Fibroblast of lung (primary cell): ENCODE measurements at regions not wholly inside any gene's neighbourhood (a gene's known extent, or its start where the extent isn't known, plus 50 kb on each side); places are given as distances from the start of the nearest gene placed in this dataset.

Experiments
- CTCF ChIP-seq, 2 donors: IDR thresholded peaks in 1 of 2; conservative IDR thresholded peaks in 1 of 2; 1 replicate in 1 of 2; 2 replicates in 1 of 2; pipeline ENCODE4 v1.5.1; 2011 to 2012; ENCODE audit warnings: low read length in 2 of 2, control low read depth in 1 of 2, inconsistent platforms in 1 of 2, low read depth in 1 of 2, mild to moderate bottlenecking in 1 of 2
- EZH2 ChIP-seq: IDR thresholded peaks from 2 replicates; pipeline ENCODE4 v1.5.1; 2012; ENCODE audit warnings: low read length, control low read depth, mild to moderate bottlenecking; ENCODE audit errors: missing control alignments

- TF ChIP-seq EZH2 (no peak), CTCF (conservative IDR thresholded peaks at IDR 0.05 in 1 of 2, IDR thresholded peaks at IDR 0.05 in 1 of 2; ENCODE audit: low read depth in 1 of 2, low read length in 2 of 2) (no peak)
Measured at GRCh38 chr10:3010816-3011460, 56.4 kb upstream of the PFKP start.
